GM12878 (cell line): ENCODE measurements at regions not wholly inside any gene's neighbourhood (a gene's known extent, or its start where the extent isn't known, plus 50 kb on each side); places are given as distances from the start of the nearest gene placed in this dataset.

Experiments
- ATAC-seq: fragments of 200-7000 bp; cut with Tn5 transposase; 3 replicates; pipeline ENCODE4 v1.9.1; 2020; ENCODE audit warnings: mild to moderate bottlenecking, moderate library complexity
- BruUV-seq: library from RNA; stranded (reverse); fragments of 400-500 nt; replicated peaks from 2 replicates; lab custom pipeline; 2021; lab: Mats Ljungman, UMichigan
- CTCF ChIA-PET: fragments of 300-600 bp; sonication (Branson Sonifier 250); formaldehyde crosslinking; extraction: SDS; loops from one replicate; lab custom pipeline; 2021; ENCODE audit warnings: inconsistent platforms; lab: Yijun Ruan, JAX
- POLR2A ChIA-PET: fragments of 350-600 bp; formaldehyde crosslinking; extraction: SDS; loops from one replicate; lab custom pipeline; 2021; ENCODE audit warnings: inconsistent platforms; lab: Charles Lee
- RAD21 ChIA-PET: fragments of 300-600 bp; sonication (Branson Sonifier 250); formaldehyde crosslinking; loops from one replicate; lab custom pipeline; 2023; ENCODE audit warnings: antibody characterized with exemption; ENCODE audit not compliant: unreplicated experiment; lab: Charles Lee
- SMC1A ChIA-PET: fragments of 300-600 bp; sonication (Branson Sonifier 250); formaldehyde crosslinking; loops from one replicate; lab custom pipeline; 2023; ENCODE audit not compliant: unreplicated experiment, uncharacterized antibody; lab: Charles Lee
- DNase-seq: peaks from one replicate; pipeline ENCODE4 v3.0.0-alpha.2; 2011; ENCODE audit warnings: low read depth, low spot score
- FAIRE-seq: peaks from 3 replicates; lab custom pipeline; 2011; peaks lifted over from hg19 to GRCh38; lab: Jason Lieb, UNC
- H2AFZ ChIP-seq: 2 replicates; pipeline ENCODE4 v1.6.0; 2011; ENCODE audit warnings: low read depth, low read length, control low read depth; ENCODE audit not compliant: control insufficient read depth
- H3K27ac ChIP-seq: 2 replicates; pipeline ENCODE4 v1.5.1; 2011; ENCODE audit warnings: control low read depth; ENCODE audit not compliant: control insufficient read depth, insufficient read depth
- H3K27me3 ChIP-seq, 2 experiments: replicated peaks in 1 of 2; 2 replicates each; pipeline versions ENCODE4 v1.6.0 to v1.6.1; 2011; ENCODE audit warnings: low read length in 1 of 2; ENCODE audit not compliant: control insufficient read depth in 2 of 2, insufficient read depth in 2 of 2
- H3K36me3 ChIP-seq, 2 experiments: 2 replicates each; pipeline ENCODE4 v1.5.1; 2011; ENCODE audit warnings: low read length in 1 of 2; ENCODE audit not compliant: control insufficient read depth in 2 of 2, insufficient read depth in 2 of 2
- H3K4me1 ChIP-seq: 2 replicates; pipeline ENCODE4 v1.6.1; 2011; ENCODE audit warnings: mild to moderate bottlenecking, low read length, moderate library complexity, mixed read lengths; ENCODE audit not compliant: control insufficient read depth, insufficient read depth
- H3K4me2 ChIP-seq: 2 replicates; pipeline ENCODE4 v1.6.0; 2011; ENCODE audit warnings: control low read depth; ENCODE audit not compliant: control insufficient read depth, insufficient read depth
- H3K4me3 ChIP-seq: fragments of 200-600 bp; sonication (generic); 2 replicates; pipeline ENCODE4 v1.5.1; 2016
- H3K79me2 ChIP-seq: 2 replicates; pipeline ENCODE4 v1.6.0; 2011; ENCODE audit warnings: low read length; ENCODE audit not compliant: control insufficient read depth, insufficient read depth
- H3K9ac ChIP-seq: 2 replicates; pipeline ENCODE4 v1.8.0; 2011; ENCODE audit warnings: low read length, control low read depth, mixed read lengths; ENCODE audit not compliant: control insufficient read depth, insufficient read depth
- H3K9me3 ChIP-seq: replicated peaks from 3 replicates; pipeline ENCODE4 v1.5.1; 2011; ENCODE audit warnings: mild to moderate bottlenecking, low read length; ENCODE audit not compliant: control insufficient read depth, insufficient read depth
- H4K20me1 ChIP-seq: 2 replicates; pipeline ENCODE4 v1.6.0; 2011; ENCODE audit not compliant: control insufficient read depth, insufficient read depth
- BHLHE40 ChIP-seq, 2 experiments: fragments of 450-650 bp in 1 of 2; IDR thresholded peaks; 2 replicates each; pipeline ENCODE4 v1.6.1; 2011 to 2017; ENCODE audit warnings: low read depth in 2 of 2, borderline replicate concordance in 1 of 2, improper control_type of control experiment in 1 of 2, low read length in 1 of 2, mild to moderate bottlenecking in 1 of 2
- BRCA1 ChIP-seq: IDR thresholded peaks from 2 replicates; pipeline ENCODE4 v1.6.1; 2011; ENCODE audit warnings: low read depth, low read length, improper control_type of control experiment
- NFXL1 ChIP-seq: fragments of 450-650 bp; IDR thresholded peaks from 2 replicates; pipeline ENCODE4 v1.6.1; 2017; ENCODE audit warnings: antibody characterized with exemption, mild to moderate bottlenecking, borderline replicate concordance
- NR2C1 ChIP-seq: fragments of 450-650 bp; IDR thresholded peaks from 2 replicates; pipeline ENCODE4 v1.6.1; 2017; ENCODE audit warnings: antibody characterized with exemption, mild to moderate bottlenecking, moderate library complexity
- TCF7 ChIP-seq: IDR thresholded peaks from 2 replicates; pipeline ENCODE4 v1.6.1; 2014; ENCODE audit warnings: antibody characterized with exemption, borderline replicate concordance
- WGBS: methylation state at CpG from one replicate; pipeline ENCODE4 v1.1.6; 2016; ENCODE audit warnings: low lambda C conversion rate; ENCODE audit not compliant: insufficient replicate concordance, insufficient coverage; ENCODE audit errors: missing lambda C conversion rate; 5-methylcytosine and 5-hydroxymethylcytosine counted together
- in situ Hi-C: fragments of 300-500 bp; cut with MboI; formaldehyde crosslinking; loops from 9 replicates; pipeline ENCODE4 v1.14.3; 2018; ENCODE audit warnings: mixed read lengths
- intact Hi-C: fragments of 100-400 bp; cut with micrococcal nuclease; formaldehyde crosslinking; loops from one replicate; pipeline ENCODE4 v1.14.2; 2022; ENCODE audit not compliant: unreplicated experiment

DNA sequence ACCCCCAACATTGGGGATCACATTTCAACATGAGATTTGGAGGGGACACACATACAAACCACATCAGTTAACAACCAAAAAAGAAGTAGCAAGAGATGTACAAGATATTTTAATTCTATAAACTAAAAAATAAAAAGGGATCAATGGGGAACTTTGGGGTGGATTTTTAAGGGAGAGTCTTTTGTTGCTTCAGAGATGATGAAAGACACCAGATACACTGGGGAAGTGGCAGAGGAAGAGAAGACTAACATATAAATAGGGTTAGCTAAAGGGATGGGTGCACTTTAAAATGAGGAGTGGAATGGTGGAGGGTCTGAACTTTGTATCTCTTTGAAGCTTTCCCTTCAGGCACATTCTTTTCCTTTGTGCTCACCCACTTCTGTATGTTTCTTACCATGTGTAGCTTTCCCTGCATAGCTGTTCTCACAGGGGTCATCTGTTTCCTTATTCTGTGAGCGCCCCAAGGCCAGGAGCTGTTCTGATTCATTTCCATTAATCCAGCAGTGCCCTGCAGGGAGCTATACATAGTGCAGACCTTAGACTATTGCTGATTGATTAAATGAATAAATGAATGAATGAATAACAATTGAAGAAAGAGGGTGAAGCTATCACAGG, 531.6 kb upstream of the KLF4 start:
- H3K9ac ChIP-seq, result no peak overlapping the region
- H3K4me3 ChIP-seq, result no peak overlapping the region
- no peaks in the 10 kb centered on the region for H3K27me3 ChIP-seq
- FAIRE-seq, result no peak
- in situ Hi-C loops, result no loop called here
- H3K4me2 ChIP-seq, result no peak overlapping the region
- ATAC-seq, result no peak
- TF ChIP-seq NR2C1 (no peak), NFXL1 (no peak)
- no peaks in the 10 kb centered on the region for H3K4me1 ChIP-seq
- H3K36me3 ChIP-seq, result no peaks in the 10 kb centered on the region
- ChIA-PET CTCF (interaction anchor here (1.2 kb wide), 1 partner anchor 19 kb away, joined by 3 read pairs; no protein-coding TSS in a partner anchor), RAD21 (no interaction called here), SMC1A (no interaction called here), POLR2A (no interaction called here)
- no peaks in the 10 kb centered on the region for H3K79me2 ChIP-seq
- H3K27ac ChIP-seq, result no peak overlapping the region
- no TSS peak for BruUV-seq
- H2AFZ ChIP-seq, result no peak overlapping the region
- no peak for DNase-seq
- H4K20me1 ChIP-seq, result no peaks in the 10 kb centered on the region
- no peaks in the 10 kb centered on the region for H3K9me3 ChIP-seq
- WGBS, result 25% methylated on average over 1 of the region's 1 CpG
- intact Hi-C loops, result no loop called here

DNA sequence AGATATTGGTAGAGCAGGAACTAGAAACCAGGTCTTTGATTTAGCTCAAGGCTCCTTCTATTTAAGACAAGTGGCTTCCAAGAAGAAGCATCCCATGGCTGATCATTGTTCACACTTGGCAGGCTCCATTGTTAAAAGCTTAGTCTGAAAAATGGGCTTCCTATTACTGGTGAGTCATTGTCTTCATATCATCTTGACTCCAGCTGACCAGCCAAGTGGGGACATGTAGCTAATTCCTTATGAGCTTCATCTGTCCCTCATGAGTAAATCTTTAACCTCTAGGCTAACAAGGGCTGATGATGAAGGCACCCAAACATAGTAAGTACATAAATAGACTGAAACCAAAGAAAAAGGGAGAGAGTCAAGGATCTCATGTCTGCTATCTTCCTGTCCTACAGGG, 530.3 kb upstream of the KLF4 start:
- in situ Hi-C loops (no loop called here), intact Hi-C loops (no loop called here)
- CTCF ChIA-PET, result no interaction called here
- RAD21 ChIA-PET, result no interaction called here
- no peak overlapping the region for H3K9ac ChIP-seq
- H3K79me2 ChIP-seq, result no peaks in the 10 kb centered on the region
- SMC1A ChIA-PET, result no interaction called here
- POLR2A ChIA-PET, result no interaction called here
- H3K36me3 ChIP-seq, result no peaks in the 10 kb centered on the region
- no peaks in the 10 kb centered on the region for H3K4me1 ChIP-seq
- TF ChIP-seq BHLHE40 (IDR thresholded peaks at IDR 0.05; ENCODE audit: borderline replicate concordance in 1 of 2, low read depth in 2 of 2, low read length in 1 of 2) (no peak), TCF7 (no peak), BRCA1 (no peak)
- H3K4me2 ChIP-seq, result no peak overlapping the region
- no peak overlapping the region for H3K27ac ChIP-seq
- no peaks in the 10 kb centered on the region for H3K9me3 ChIP-seq
- no peaks in the 10 kb centered on the region for H3K27me3 ChIP-seq
- no peaks in the 10 kb centered on the region for H4K20me1 ChIP-seq
- no peak overlapping the region for H3K4me3 ChIP-seq
- no peak for FAIRE-seq
- DNase-seq, result no peak
- no TSS peak for BruUV-seq
- H2AFZ ChIP-seq, result no peak overlapping the region
- no peak for ATAC-seq
